ENCODE measurements at regions not wholly inside any gene's neighbourhood (a gene's known extent, or its start where the extent isn't known, plus 50 kb on each side); places are given as distances from the start of the nearest gene placed in this dataset.

DNA sequence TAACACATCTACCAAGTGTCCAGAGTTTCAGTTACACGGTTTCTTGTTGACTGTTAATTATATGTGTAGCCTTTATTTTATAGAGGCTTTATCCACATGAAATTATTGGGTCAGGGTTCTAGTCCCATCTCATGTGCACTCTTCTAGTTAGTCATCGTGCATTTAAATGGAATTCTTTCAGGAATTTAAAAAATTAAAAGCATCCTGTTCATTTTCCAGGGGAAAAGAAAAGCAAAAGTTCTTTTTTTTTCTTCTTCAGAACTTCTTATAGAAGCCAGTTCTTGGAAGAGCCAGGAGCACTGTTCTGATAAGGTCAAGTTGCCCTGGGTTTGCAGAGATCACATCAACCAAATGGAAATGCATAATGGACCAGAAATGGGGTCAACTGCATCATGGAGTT lies 324.7 kb downstream of the INHBA start:
- Histone ChIP-seq H3K27ac (no peak overlapping the region), H3K4me1 (no peaks in the 10 kb centered on the region), H3K36me3 (no peaks in the 10 kb centered on the region), H3K27me3 (no peaks in the 10 kb centered on the region), H3K4me3 (no peak overlapping the region), H3K9me3 (no peaks in the 10 kb centered on the region)
- TF ChIP-seq POLR2A (IDR thresholded peaks at IDR 0.05) (no peak), POLR2AphosphoS5 (IDR thresholded peaks at IDR 0.05) (no peak)
- TF ChIP-seq, protein P1, sequence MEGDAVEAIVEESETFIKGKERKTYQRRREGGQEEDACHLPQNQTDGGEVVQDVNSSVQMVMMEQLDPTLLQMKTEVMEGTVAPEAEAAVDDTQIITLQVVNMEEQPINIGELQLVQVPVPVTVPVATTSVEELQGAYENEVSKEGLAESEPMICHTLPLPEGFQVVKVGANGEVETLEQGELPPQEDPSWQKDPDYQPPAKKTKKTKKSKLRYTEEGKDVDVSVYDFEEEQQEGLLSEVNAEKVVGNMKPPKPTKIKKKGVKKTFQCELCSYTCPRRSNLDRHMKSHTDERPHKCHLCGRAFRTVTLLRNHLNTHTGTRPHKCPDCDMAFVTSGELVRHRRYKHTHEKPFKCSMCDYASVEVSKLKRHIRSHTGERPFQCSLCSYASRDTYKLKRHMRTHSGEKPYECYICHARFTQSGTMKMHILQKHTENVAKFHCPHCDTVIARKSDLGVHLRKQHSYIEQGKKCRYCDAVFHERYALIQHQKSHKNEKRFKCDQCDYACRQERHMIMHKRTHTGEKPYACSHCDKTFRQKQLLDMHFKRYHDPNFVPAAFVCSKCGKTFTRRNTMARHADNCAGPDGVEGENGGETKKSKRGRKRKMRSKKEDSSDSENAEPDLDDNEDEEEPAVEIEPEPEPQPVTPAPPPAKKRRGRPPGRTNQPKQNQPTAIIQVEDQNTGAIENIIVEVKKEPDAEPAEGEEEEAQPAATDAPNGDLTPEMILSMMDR (IDR thresholded peaks at IDR 0.05), result no peak
- intact Hi-C loops (cut with DNase I; ENCODE audit: low total_unique reads), result no loop called here
- DNase-seq (ENCODE audit: low spot score in 2 of 2), result no peak

DNA sequence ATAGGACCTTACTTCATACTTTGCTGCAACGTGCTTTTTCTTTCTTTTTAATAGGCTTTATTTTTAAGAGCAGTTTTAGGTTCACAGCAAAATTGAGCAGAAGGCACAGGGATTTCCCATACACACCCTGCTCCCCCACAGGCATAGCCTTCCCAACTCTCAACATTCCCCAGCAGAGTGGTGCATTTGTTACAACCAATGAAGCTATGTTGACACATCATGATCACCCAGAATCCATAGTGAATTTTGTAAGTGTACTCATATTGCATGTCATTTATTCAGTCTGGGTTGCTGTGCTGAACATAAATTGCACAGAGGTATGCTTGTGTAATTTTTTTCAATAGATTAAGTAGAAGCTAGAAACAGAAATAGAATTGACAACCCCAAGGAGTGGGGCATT lies 327.3 kb downstream of the INHBA start:
- H3K27ac ChIP-seq, result no peak overlapping the region
- H3K9me3 ChIP-seq, result no peaks in the 10 kb centered on the region
- TF ChIP-seq, protein P1 (IDR thresholded peaks at IDR 0.05), result no peak
- no peak for TF ChIP-seq POLR2AphosphoS5 (IDR thresholded peaks at IDR 0.05)
- TF ChIP-seq POLR2A (IDR thresholded peaks at IDR 0.05), result no peak
- intact Hi-C loops (cut with DNase I; ENCODE audit: low total_unique reads), result no loop called here
- no peaks in the 10 kb centered on the region for H3K4me1 ChIP-seq
- no peak for DNase-seq (ENCODE audit: low spot score in 2 of 2)
- no peaks in the 10 kb centered on the region for H3K27me3 ChIP-seq
- no peaks in the 10 kb centered on the region for H3K36me3 ChIP-seq
- H3K4me3 ChIP-seq, result no peak overlapping the region

DNA sequence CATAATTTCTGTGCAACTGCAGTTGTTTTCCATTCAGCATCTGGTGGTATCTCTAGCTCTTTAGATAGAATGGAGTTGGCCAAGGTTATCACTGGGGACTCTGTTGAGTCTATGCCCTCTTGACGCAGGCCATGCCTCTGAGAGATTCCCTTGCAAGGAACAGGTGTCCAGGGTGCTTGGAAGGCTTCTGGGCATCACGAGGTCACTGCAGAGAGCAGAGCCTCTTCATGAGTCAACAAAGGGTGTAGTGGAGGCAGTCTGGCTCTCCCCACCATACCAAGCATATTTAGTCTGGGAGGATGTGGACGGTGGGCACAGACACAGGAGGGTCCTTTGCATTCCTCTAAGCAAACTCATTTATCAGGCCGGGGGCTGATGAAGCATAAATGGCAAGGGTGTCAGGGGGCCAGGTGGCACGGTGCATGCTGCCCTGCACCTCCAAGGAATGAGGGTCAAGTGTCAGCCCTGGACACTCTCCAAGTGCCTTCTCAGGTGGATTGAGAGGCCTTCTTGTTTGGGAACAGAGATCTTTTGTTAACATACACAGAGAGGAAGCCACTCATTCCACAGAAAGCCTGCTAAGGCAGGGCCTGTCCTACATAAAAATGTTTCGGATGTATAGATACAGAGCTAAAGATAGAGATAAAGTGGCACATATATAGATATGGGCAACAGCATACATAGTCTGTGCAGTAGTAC lies 328.6 kb downstream of the INHBA start:
- Histone ChIP-seq H3K36me3 (no peaks in the 10 kb centered on the region), H3K4me1 (no peaks in the 10 kb centered on the region), H3K4me3 (no peak overlapping the region), H3K27me3 (no peaks in the 10 kb centered on the region), H3K27ac (no peak overlapping the region), H3K9me3 (no peaks in the 10 kb centered on the region)
- no peak for DNase-seq (ENCODE audit: low spot score in 2 of 2)
- TF ChIP-seq POLR2A (IDR thresholded peaks at IDR 0.05), result no peak
- no peak for TF ChIP-seq POLR2AphosphoS5 (IDR thresholded peaks at IDR 0.05)
- TF ChIP-seq, protein P1 (IDR thresholded peaks at IDR 0.05), result no peak
- intact Hi-C loops (cut with DNase I; ENCODE audit: low total_unique reads), result no loop called here

DNA sequence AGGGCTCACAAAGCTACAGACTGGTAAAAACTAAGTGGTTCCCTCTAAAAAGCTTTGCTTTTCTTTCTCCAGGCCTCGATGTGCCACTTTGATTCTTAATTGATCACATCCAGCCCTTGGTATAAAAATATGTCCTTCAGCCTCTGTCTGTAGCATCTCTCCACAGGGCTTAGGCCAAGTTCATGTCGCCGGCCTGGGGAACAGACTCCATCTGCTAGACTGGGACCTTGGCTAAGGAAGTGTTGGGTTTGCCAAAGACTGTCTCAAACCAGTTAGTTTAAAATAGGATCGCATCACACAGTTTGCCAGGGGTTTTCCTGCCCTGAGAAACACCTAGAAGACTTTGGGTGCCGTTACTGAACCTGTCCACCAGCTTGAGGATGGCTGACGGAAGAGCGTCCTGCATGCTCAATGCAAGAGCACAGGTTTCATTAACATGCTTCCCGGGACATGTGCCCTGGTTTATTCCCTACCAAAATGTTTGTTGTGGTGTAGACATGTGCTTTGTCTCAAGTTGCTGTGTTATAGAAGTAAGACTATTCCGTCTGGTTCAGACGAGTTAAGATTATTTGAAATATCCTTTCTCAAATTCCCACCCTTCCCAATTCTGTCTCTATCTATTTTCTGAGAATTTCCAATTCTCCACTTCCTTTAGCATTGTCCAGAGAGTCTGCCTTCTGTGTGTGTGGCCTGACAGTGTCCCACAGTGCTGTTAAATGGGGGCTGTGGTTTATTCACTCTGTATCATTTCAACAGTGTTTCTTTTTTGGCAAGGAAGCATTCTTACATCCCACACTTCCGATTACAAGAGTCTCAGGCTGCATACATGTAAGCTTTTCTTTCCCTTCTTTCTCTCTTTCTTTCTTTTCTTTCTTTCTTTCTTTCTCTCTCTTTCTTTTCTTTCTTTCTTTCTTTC lies 334.7 kb downstream of the INHBA start:
- no peak for DNase-seq (ENCODE audit: low spot score in 2 of 2)
- no peaks in the 10 kb centered on the region for H3K4me1 ChIP-seq
- no peaks in the 10 kb centered on the region for H3K27me3 ChIP-seq
- no peak overlapping the region for H3K4me3 ChIP-seq
- intact Hi-C loops (cut with DNase I; ENCODE audit: low total_unique reads), result no loop called here
- TF ChIP-seq POLR2A (IDR thresholded peaks at IDR 0.05), result no peak
- TF ChIP-seq POLR2AphosphoS5 (IDR thresholded peaks at IDR 0.05), result no peak
- TF ChIP-seq, protein P1 (IDR thresholded peaks at IDR 0.05), result no peak
- no peaks in the 10 kb centered on the region for H3K36me3 ChIP-seq
- H3K9me3 ChIP-seq, result no peaks in the 10 kb centered on the region
- H3K27ac ChIP-seq, result no peak overlapping the region

DNA sequence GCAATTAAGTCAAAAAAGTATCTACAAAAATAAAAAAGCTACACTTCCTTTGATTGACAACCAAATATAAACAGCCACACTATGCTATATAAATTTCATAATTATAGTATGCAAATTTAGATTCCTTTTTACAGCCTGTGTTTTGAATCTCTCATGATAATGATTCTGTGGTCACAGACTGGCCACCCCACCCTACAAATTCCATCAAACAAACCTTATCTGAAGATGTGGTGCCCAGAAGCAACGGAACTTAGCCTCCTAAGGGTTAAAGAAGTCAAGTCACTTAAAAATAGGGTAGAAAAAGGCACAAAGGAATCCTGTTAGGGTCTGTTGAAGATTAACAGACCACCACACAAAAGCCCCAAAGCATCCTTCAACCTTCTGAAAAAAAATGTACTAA lies 351.8 kb downstream of the INHBA start:
- Histone ChIP-seq H3K27ac (no peak overlapping the region), H3K4me3 (no peak overlapping the region), H3K36me3 (no peaks in the 10 kb centered on the region), H3K4me1 (no peaks in the 10 kb centered on the region), H3K9me3 (no peaks in the 10 kb centered on the region), H3K27me3 (no peaks in the 10 kb centered on the region)
- DNase-seq (ENCODE audit: low spot score in 2 of 2), result no peak
- TF ChIP-seq POLR2A (IDR thresholded peaks at IDR 0.05) (no peak), POLR2AphosphoS5 (IDR thresholded peaks at IDR 0.05) (no peak)
- TF ChIP-seq, protein P1 (IDR thresholded peaks at IDR 0.05), result no peak
- intact Hi-C loops (cut with DNase I; ENCODE audit: low total_unique reads), result no loop called here

Data from breast epithelium (tissue), 4 donors.